HepG2 (cell line): ENCODE measurements at regions not wholly inside any gene's neighbourhood (a gene's known extent, or its start where the extent isn't known, plus 50 kb on each side); places are given as distances from the start of the nearest gene placed in this dataset.

Experiments
- ATAC-seq: fragments of 200-7000 bp; cut with Tn5 transposase; 3 replicates; pipeline ENCODE4 v1.9.1; 2020; ENCODE audit warnings: mild to moderate bottlenecking, moderate library complexity
- BruUV-seq: library from RNA; stranded (reverse); fragments of 400-500 nt; replicated peaks from 2 replicates; lab custom pipeline; 2021; lab: Mats Ljungman, UMichigan
- CTCF ChIA-PET: fragments of 300-600 bp; formaldehyde crosslinking; extraction: SDS; loops from one replicate; lab custom pipeline; 2021; ENCODE audit warnings: low total read pairs, inconsistent platforms, low intra/inter-chr PET ratio; lab: Yijun Ruan, JAX
- POLR2A ChIA-PET: fragments of 350-600 bp; sonication (Branson Sonifier 250); formaldehyde crosslinking; loops from one replicate; lab custom pipeline; 2020; ENCODE audit warnings: antibody characterized with exemption, inconsistent platforms; lab: Yijun Ruan, JAX
- DNase-seq: peaks from one replicate; pipeline ENCODE4 v3.0.0-alpha.2; 2015; ENCODE audit warnings: low spot score
- FAIRE-seq: peaks from 3 replicates; lab custom pipeline; 2011; peaks lifted over from hg19 to GRCh38; lab: Jason Lieb, UNC
- H2AFZ ChIP-seq: one replicate; pipeline ENCODE4 v1.6.1; 2011; ENCODE audit warnings: low read length, inconsistent platforms
- H3K27ac ChIP-seq: fragments of 300-600 bp; 3 replicates; pipeline ENCODE4 v1.8.0; 2011; ENCODE audit warnings: mixed run types, mild to moderate bottlenecking, mixed read lengths, low read length, inconsistent platforms; ENCODE audit not compliant: insufficient read depth; ENCODE audit errors: extremely low read length
- H3K27me3 ChIP-seq, 2 experiments: fragments of 200-600 bp in 1 of 2; 2 replicates in 1 of 2; 3 replicates in 1 of 2; pipeline versions ENCODE4 v1.6.0 to v1.8.0; 2011; ENCODE audit warnings: low read length in 2 of 2, mild to moderate bottlenecking in 2 of 2, moderate library complexity in 2 of 2, inconsistent platforms in 1 of 2; ENCODE audit not compliant: insufficient read depth in 2 of 2, control insufficient read depth in 1 of 2
- H3K36me3 ChIP-seq, 2 experiments: fragments of 200-600 bp in 1 of 2; replicated peaks in 1 of 2; 2 replicates in 1 of 2; 3 replicates in 1 of 2; pipeline versions ENCODE4 v1.5.1 to v1.8.0; 2011; ENCODE audit warnings: low read length in 2 of 2, inconsistent platforms in 1 of 2; ENCODE audit not compliant: insufficient read depth in 2 of 2, control insufficient read depth in 1 of 2
- H3K4me1 ChIP-seq: 2 replicates; pipeline ENCODE4 v1.5.1; 2012; ENCODE audit warnings: low read length, inconsistent platforms; ENCODE audit not compliant: insufficient read depth
- H3K4me2 ChIP-seq: 2 replicates; pipeline ENCODE4 v1.6.0; 2011; ENCODE audit warnings: low read depth, low read length, inconsistent platforms
- H3K4me3 ChIP-seq, 3 experiments: fragments of 200-600 bp in 1 of 3; sonication (generic), shearing (Covaris generic) in 1 of 3; replicated peaks in 1 of 3; 2 replicates each; pipeline ENCODE4 v1.5.1; 2011 to 2016; ENCODE audit warnings: low read length in 3 of 3, inconsistent platforms in 2 of 3, low read depth in 2 of 3, mild to moderate bottlenecking in 2 of 3, control low read depth in 1 of 3, mixed read lengths in 1 of 3; ENCODE audit not compliant: insufficient read depth in 1 of 3
- H3K79me2 ChIP-seq: one replicate; pipeline ENCODE4 v1.6.1; 2011; ENCODE audit warnings: low read length, inconsistent platforms; ENCODE audit not compliant: insufficient read depth
- H3K9ac ChIP-seq: 2 replicates; pipeline ENCODE4 v1.6.0; 2011; ENCODE audit warnings: mild to moderate bottlenecking, low read depth, low read length, inconsistent platforms; ENCODE audit not compliant: insufficient read depth
- H3K9me3 ChIP-seq: 2 replicates; pipeline ENCODE4 v1.5.1; 2012; ENCODE audit warnings: mild to moderate bottlenecking, low read length
- H4K20me1 ChIP-seq: 2 replicates; pipeline ENCODE4 v1.6.0; 2011; ENCODE audit warnings: inconsistent platforms, mild to moderate bottlenecking, low read length, moderate library complexity; ENCODE audit not compliant: insufficient read depth
- ARID2 ChIP-seq: sonication (generic); formaldehyde crosslinking; IDR thresholded peaks from 2 replicates; pipeline ENCODE4 v1.8.1; 2022; ENCODE audit warnings: mild to moderate bottlenecking, missing genetic modification reagents, borderline replicate concordance
- ATF7-NPFF ChIP-seq: sonication (generic); formaldehyde crosslinking; IDR thresholded peaks from 2 replicates; pipeline ENCODE4 v1.8.1; 2023; ENCODE audit warnings: mild to moderate bottlenecking, low read depth, missing genetic modification reagents, moderate library complexity
- CENPBD1 ChIP-seq: sonication (generic); formaldehyde crosslinking; IDR thresholded peaks from 2 replicates; pipeline ENCODE4 v1.8.0; 2022; ENCODE audit warnings: missing genetic modification reagents, low read depth, mild to moderate bottlenecking, borderline replicate concordance
- CTCF ChIP-seq: sonication (generic); formaldehyde crosslinking; IDR thresholded peaks from 2 replicates; pipeline ENCODE4 v1.5.0; 2020; ENCODE audit warnings: mild to moderate bottlenecking, missing genetic modification reagents, moderate library complexity
- ELF4 ChIP-seq: sonication (generic); formaldehyde crosslinking; IDR thresholded peaks from 2 replicates; pipeline ENCODE4 v1.5.0; 2020; ENCODE audit warnings: missing genetic modification reagents, mild to moderate bottlenecking, moderate library complexity, borderline replicate concordance
- FOXJ3 ChIP-seq: sonication (generic); formaldehyde crosslinking; IDR thresholded peaks from 2 replicates; pipeline ENCODE4 v1.4.0; 2020; ENCODE audit warnings: missing genetic modification reagents, mild to moderate bottlenecking, borderline replicate concordance
- NR2F2 ChIP-seq: IDR thresholded peaks from 2 replicates; pipeline ENCODE4 v1.6.1; 2012; ENCODE audit warnings: low read depth, inconsistent platforms, borderline replicate concordance
- PAWR ChIP-seq: sonication (generic); formaldehyde crosslinking; IDR thresholded peaks from 2 replicates; pipeline ENCODE4 v1.4.0; 2020; ENCODE audit warnings: missing genetic modification reagents, mild to moderate bottlenecking, borderline replicate concordance
- PREB ChIP-seq: sonication (generic); formaldehyde crosslinking; IDR thresholded peaks from 2 replicates; pipeline ENCODE4 v1.4.0; 2020; ENCODE audit warnings: missing genetic modification reagents
- SETDB1 ChIP-seq: sonication (generic); formaldehyde crosslinking; IDR thresholded peaks from 2 replicates; pipeline ENCODE4 v1.5.1; 2020; ENCODE audit warnings: missing genetic modification reagents, mild to moderate bottlenecking, borderline replicate concordance
- SRSF4 ChIP-seq: fragments of 200-400 bp; formaldehyde crosslinking; IDR thresholded peaks from one replicate; pipeline ENCODE4 v1.6.1; 2018; ENCODE audit warnings: mild to moderate bottlenecking, low read depth, low read length, moderate library complexity; ENCODE audit not compliant: poor library complexity, severe bottlenecking
- SUZ12 ChIP-seq: fragments of 150-350 bp; IDR thresholded peaks from 2 replicates; pipeline ENCODE4 v1.6.1; 2014; ENCODE audit warnings: low read depth, low read length
- TCF7 ChIP-seq: sonication (generic); IDR thresholded peaks from 2 replicates; pipeline ENCODE4 v1.6.1; 2016; ENCODE audit warnings: antibody characterized with exemption, low read depth
- TEAD2 ChIP-seq: sonication (generic); formaldehyde crosslinking; IDR thresholded peaks from 2 replicates; pipeline ENCODE4 v1.9.0; 2021; ENCODE audit warnings: missing genetic modification reagents
- ZNF24 ChIP-seq: fragments of 450-650 bp; IDR thresholded peaks from 2 replicates; pipeline ENCODE4 v1.6.1; 2017; ENCODE audit warnings: antibody characterized with exemption, mild to moderate bottlenecking
- ZNF281 ChIP-seq: sonication (generic); formaldehyde crosslinking; IDR thresholded peaks from 2 replicates; pipeline ENCODE4 v1.4.0; 2020; ENCODE audit warnings: missing genetic modification reagents, borderline replicate concordance
- ZNF382 ChIP-seq: sonication (generic); formaldehyde crosslinking; IDR thresholded peaks from 2 replicates; pipeline ENCODE4 v1.5.0; 2020; ENCODE audit warnings: missing genetic modification reagents, mild to moderate bottlenecking, borderline replicate concordance
- ZNF430 ChIP-seq: sonication (generic); formaldehyde crosslinking; IDR thresholded peaks from 2 replicates; pipeline ENCODE4 v1.9.0; 2021; ENCODE audit warnings: mild to moderate bottlenecking, missing genetic modification reagents
- ZNF75D ChIP-seq: sonication (generic); formaldehyde crosslinking; IDR thresholded peaks from 2 replicates; pipeline ENCODE4 v1.8.1; 2023; ENCODE audit warnings: missing genetic modification reagents, mild to moderate bottlenecking, borderline replicate concordance
- WGBS: methylation state at CpG from one replicate; pipeline ENCODE4 v1.1.6; 2017; ENCODE audit warnings: low lambda C conversion rate; 5-methylcytosine and 5-hydroxymethylcytosine counted together
- in situ Hi-C: cut with HindIII; loops from 2 replicates; pipeline ENCODE4 v1.10.0; 2017; ENCODE audit warnings: low pct_unique_long_range_greater_than_20kb; ENCODE audit not compliant: extremely low pct_ligation_motif_present
- intact Hi-C: fragments of 100-400 bp; cut with micrococcal nuclease; formaldehyde crosslinking; loops from one replicate; pipeline ENCODE4 v1.10.0; 2022; ENCODE audit not compliant: unreplicated experiment

- TF ChIP-seq CTCF (CRISPR knock-in tag): no peak
Measured at GRCh38 chr16:63928421-63928820, 1193.4 kb downstream of the CDH11 start (continued).

- Histone ChIP-seq H2AFZ (no peak overlapping the region), H3K9ac (no peak overlapping the region), H3K27me3 (no peaks in the 10 kb centered on the region), H3K27ac (no peak overlapping the region), H4K20me1 (no peaks in the 10 kb centered on the region), H3K9me3 (peaks cover 83% of the 10 kb centered on the region), H3K36me3 (no peaks in the 10 kb centered on the region), H3K4me2 (no peak overlapping the region), H3K4me1 (no peaks in the 10 kb centered on the region), H3K79me2 (no peaks in the 10 kb centered on the region), H3K4me3 (no peak overlapping the region)
- intact Hi-C loops: no loop called here
- ATAC-seq (no peak), DNase-seq (no peak), FAIRE-seq (no peak)
- under 1% methylated on average over 5 of the region's 5 CpGs for WGBS
- POLR2A ChIA-PET: no interaction called here
- in situ Hi-C loops: no loop called here
- CTCF ChIA-PET: no interaction called here
- no TSS peak for BruUV-seq
- TF ChIP-seq TCF7 (no peak), TEAD2 (CRISPR knock-in tag) (no peak), SETDB1 (CRISPR knock-in tag) (no peak), ARID2 (CRISPR knock-in tag) (no peak), ZNF75D (CRISPR knock-in tag) (no peak), SUZ12 (no peak), PAWR (CRISPR knock-in tag) (no peak), ATF7-NPFF (CRISPR knock-in tag) (no peak), CENPBD1 (no peak), FOXJ3 (CRISPR knock-in tag) (no peak), NR2F2 (no peak), SRSF4 (no peak), ZNF281 (no peak), ZNF430 (CRISPR knock-in tag) (no peak), ZNF24 (no peak), ZNF382 (CRISPR knock-in tag) (no peak), ELF4 (CRISPR knock-in tag) (no peak), PREB (CRISPR knock-in tag) (no peak)
Measured at GRCh38 chr16:63925221-63925620, 1196.6 kb downstream of the CDH11 start.
